ENCODE measurements at regions not wholly inside any gene's neighbourhood (a gene's known extent, or its start where the extent isn't known, plus 50 kb on each side); places are given as distances from the start of the nearest gene placed in this dataset.

- no peak for DNase-seq (ENCODE audit: low spot score)
These were observed 764.3 kb upstream of the TYRP1 start for GRCh38 chr9:11928871-11929321.

- no peak for DNase-seq (ENCODE audit: low spot score)
These were observed 762.1 kb upstream of the TYRP1 start for GRCh38 chr9:11931109-11931508.

- DNase-seq (ENCODE audit: low spot score) = no peak
These were observed 761.4 kb upstream of the TYRP1 start for GRCh38 chr9:11931751-11932150.

- no peak for DNase-seq (ENCODE audit: low spot score)
These were observed 759.3 kb upstream of the TYRP1 start for GRCh38 chr9:11933926-11934325.

GRCh38 chr9:11946531-11946930 lies 746.7 kb upstream of the TYRP1 start:
- no peak for DNase-seq (ENCODE audit: low spot score)

GRCh38 chr9:11962327-11962726 lies 730.9 kb upstream of the TYRP1 start:
- no peak for DNase-seq (ENCODE audit: low spot score)

GRCh38 chr9:11966786-11967185 lies 726.4 kb upstream of the TYRP1 start:
- no peak for DNase-seq (ENCODE audit: low spot score)

GRCh38 chr9:11968631-11969030 lies 724.6 kb upstream of the TYRP1 start:
- DNase-seq (ENCODE audit: low spot score) = no peak

GRCh38 chr9:11973011-11973410 lies 720.2 kb upstream of the TYRP1 start:
- DNase-seq (ENCODE audit: low spot score) = no peak

GRCh38 chr9:11973511-11973910 lies 719.7 kb upstream of the TYRP1 start:
- no peak for DNase-seq (ENCODE audit: low spot score)

- no peak for DNase-seq (ENCODE audit: low spot score)
These were observed 700.3 kb upstream of the TYRP1 start for GRCh38 chr9:11992866-11993265.

GRCh38 chr9:12014488-12014887 lies 678.7 kb upstream of the TYRP1 start:
- no peak for DNase-seq (ENCODE audit: low spot score)

GRCh38 chr9:12054235-12054634 lies 639.0 kb upstream of the TYRP1 start:
- DNase-seq (ENCODE audit: low spot score) = no peak

GRCh38 chr9:12056874-12057273 lies 636.3 kb upstream of the TYRP1 start:
- DNase-seq (ENCODE audit: low spot score) = no peak

- no peak for DNase-seq (ENCODE audit: low spot score)
These were observed 633.1 kb upstream of the TYRP1 start for GRCh38 chr9:12060067-12060466.

- DNase-seq (ENCODE audit: low spot score) = no peak
These were observed 632.4 kb upstream of the TYRP1 start for GRCh38 chr9:12060811-12061210.

GRCh38 chr9:12065050-12065449 lies 628.1 kb upstream of the TYRP1 start:
- DNase-seq (ENCODE audit: low spot score) = no peak

GRCh38 chr9:12065686-12066085 lies 627.5 kb upstream of the TYRP1 start:
- DNase-seq (ENCODE audit: low spot score) = no peak

GRCh38 chr9:12066455-12067035 lies 626.6 kb upstream of the TYRP1 start:
- DNase-seq (ENCODE audit: low spot score) = no peak

GRCh38 chr9:12069366-12069765 lies 623.8 kb upstream of the TYRP1 start:
- DNase-seq (ENCODE audit: low spot score) = no peak

- DNase-seq (ENCODE audit: low spot score) = no peak
These were observed 607.8 kb upstream of the TYRP1 start for GRCh38 chr9:12085399-12085798.

- DNase-seq (ENCODE audit: low spot score) = peak; percentile 9
These were observed 601.2 kb upstream of the TYRP1 start for GRCh38 chr9:12091865-12092527.

GRCh38 chr9:12094046-12094445 lies 599.1 kb upstream of the TYRP1 start:
- DNase-seq (ENCODE audit: low spot score) = no peak

- DNase-seq (ENCODE audit: low spot score) = no peak
These were observed 597.3 kb upstream of the TYRP1 start for GRCh38 chr9:12095931-12096330.

Data from iPS-NIHi11 (cell line).